Lower lobe of right lung (tissue), 2 donors: ENCODE measurements at regions not wholly inside any gene's neighbourhood (a gene's known extent, or its start where the extent isn't known, plus 50 kb on each side); places are given as distances from the start of the nearest gene placed in this dataset.

ENCODE experiments used
- ATAC-seq, 2 donors: fragments of 200-7000 bp; cut with Tn5 transposase; one replicate each; pipeline ENCODE4 v1.9.1; 2020 to 2022; ENCODE audit warnings: mild to moderate bottlenecking in 2 of 2, moderate library complexity in 2 of 2
- DNase-seq: peaks from one replicate; pipeline ENCODE4 v3.0.0-alpha.2; 2020
- H3K27ac ChIP-seq: fragments of 200-600 bp; one replicate; pipeline ENCODE4 v1.8.0; 2022
- H3K27me3 ChIP-seq: fragments of 200-600 bp; one replicate; pipeline ENCODE4 v1.8.0; 2022; ENCODE audit warnings: low read depth
- H3K36me3 ChIP-seq: fragments of 200-600 bp; one replicate; pipeline ENCODE4 v1.8.0; 2022; ENCODE audit warnings: mild to moderate bottlenecking
- H3K4me1 ChIP-seq: fragments of 200-600 bp; one replicate; pipeline ENCODE4 v1.8.0; 2022
- H3K4me3 ChIP-seq: fragments of 200-600 bp; one replicate; pipeline ENCODE4 v1.8.0; 2022; ENCODE audit warnings: mild to moderate bottlenecking
- H3K9me3 ChIP-seq: fragments of 200-600 bp; one replicate; pipeline ENCODE4 v1.8.0; 2022
- intact Hi-C: fragments of 100-400 bp; cut with DNase I; formaldehyde crosslinking; loops from one replicate; pipeline ENCODE4 v1.11.0; 2022
- TF ChIP-seq, protein P1 (sequence below): fragments of 200-600 bp; IDR thresholded peaks from one replicate; pipeline ENCODE4 v1.8.0; 2022; ENCODE audit warnings: antibody characterized with exemption, mild to moderate bottlenecking
- donor health status: DM: no; HTN: yes; CAD: no; lungs with severe emphysema.

DNA sequence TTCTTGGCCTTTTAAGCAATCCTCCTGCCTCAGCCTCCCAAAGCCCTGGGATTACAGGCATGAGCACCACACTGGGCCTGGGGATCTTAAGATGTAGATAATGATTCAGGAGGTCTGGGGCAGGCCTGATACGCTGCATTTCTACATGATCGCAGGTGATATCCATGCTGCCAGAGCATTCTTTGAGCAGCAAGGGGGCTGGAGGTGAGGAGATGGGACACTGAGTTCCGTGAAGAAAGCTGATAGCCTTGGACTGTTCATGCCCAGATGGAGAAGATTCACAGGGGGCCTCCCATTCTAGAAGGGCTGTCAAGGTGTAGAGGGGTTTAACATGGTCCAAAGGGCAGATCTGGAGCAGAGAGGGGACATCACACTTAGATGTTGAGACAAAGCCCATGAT is 480.3 kb downstream of the RPS24 start:
- DNase-seq (no peak), ATAC-seq (no peak)
- Histone ChIP-seq H3K9me3 (no peaks in the 10 kb centered on the region), H3K27me3 (no peaks in the 10 kb centered on the region), H3K36me3 (no peaks in the 10 kb centered on the region), H3K4me3 (no peak overlapping the region), H3K27ac (no peak overlapping the region), H3K4me1 (peaks cover 13% of the 10 kb centered on the region)
- intact Hi-C loops, result no loop called here
- TF ChIP-seq, protein P1, sequence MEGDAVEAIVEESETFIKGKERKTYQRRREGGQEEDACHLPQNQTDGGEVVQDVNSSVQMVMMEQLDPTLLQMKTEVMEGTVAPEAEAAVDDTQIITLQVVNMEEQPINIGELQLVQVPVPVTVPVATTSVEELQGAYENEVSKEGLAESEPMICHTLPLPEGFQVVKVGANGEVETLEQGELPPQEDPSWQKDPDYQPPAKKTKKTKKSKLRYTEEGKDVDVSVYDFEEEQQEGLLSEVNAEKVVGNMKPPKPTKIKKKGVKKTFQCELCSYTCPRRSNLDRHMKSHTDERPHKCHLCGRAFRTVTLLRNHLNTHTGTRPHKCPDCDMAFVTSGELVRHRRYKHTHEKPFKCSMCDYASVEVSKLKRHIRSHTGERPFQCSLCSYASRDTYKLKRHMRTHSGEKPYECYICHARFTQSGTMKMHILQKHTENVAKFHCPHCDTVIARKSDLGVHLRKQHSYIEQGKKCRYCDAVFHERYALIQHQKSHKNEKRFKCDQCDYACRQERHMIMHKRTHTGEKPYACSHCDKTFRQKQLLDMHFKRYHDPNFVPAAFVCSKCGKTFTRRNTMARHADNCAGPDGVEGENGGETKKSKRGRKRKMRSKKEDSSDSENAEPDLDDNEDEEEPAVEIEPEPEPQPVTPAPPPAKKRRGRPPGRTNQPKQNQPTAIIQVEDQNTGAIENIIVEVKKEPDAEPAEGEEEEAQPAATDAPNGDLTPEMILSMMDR, result no peak

- no peaks in the 10 kb centered on the region for H3K36me3 ChIP-seq
- no peak overlapping the region for H3K4me3 ChIP-seq
- no peaks in the 10 kb centered on the region for H3K9me3 ChIP-seq
- TF ChIP-seq, protein P1, result no peak
- H3K27me3 ChIP-seq, result no peaks in the 10 kb centered on the region
- H3K4me1 ChIP-seq, result peaks cover 13% of the 10 kb centered on the region
- no peak overlapping the region for H3K27ac ChIP-seq
- intact Hi-C loops, result no loop called here
- DNase-seq, result no peak
- ATAC-seq, result no peak
These were observed 480.8 kb downstream of the RPS24 start for GRCh38 chr10:78514459-78514858.

GRCh38 chr10:78515038-78515872 is 481.6 kb downstream of the RPS24 start:
- peak in 1 of 2 donors; percentile 36 for ATAC-seq
- no peaks in the 10 kb centered on the region for H3K9me3 ChIP-seq
- no peak overlapping the region for H3K4me3 ChIP-seq
- H3K27ac ChIP-seq, result peak overlapping the region; percentile 41
- DNase-seq, result no peak
- H3K27me3 ChIP-seq, result no peaks in the 10 kb centered on the region
- H3K36me3 ChIP-seq, result no peaks in the 10 kb centered on the region
- intact Hi-C loops, result no loop called here
- H3K4me1 ChIP-seq, result peaks cover 13% of the 10 kb centered on the region
- TF ChIP-seq, protein P1, result no peak

GRCh38 chr10:78515873-78516153 is 482.1 kb downstream of the RPS24 start:
- H3K27ac ChIP-seq, result no peak overlapping the region
- H3K27me3 ChIP-seq, result no peaks in the 10 kb centered on the region
- no peak for DNase-seq
- H3K4me1 ChIP-seq, result peaks cover 12% of the 10 kb centered on the region
- intact Hi-C loops, result no loop called here
- no peak overlapping the region for H3K4me3 ChIP-seq
- TF ChIP-seq, protein P1, result no peak
- no peaks in the 10 kb centered on the region for H3K9me3 ChIP-seq
- ATAC-seq, result no peak
- H3K36me3 ChIP-seq, result no peaks in the 10 kb centered on the region

GRCh38 chr10:78516236-78516635 is 482.6 kb downstream of the RPS24 start:
- H3K9me3 ChIP-seq, result no peaks in the 10 kb centered on the region
- H3K4me1 ChIP-seq, result peaks cover 8% of the 10 kb centered on the region
- no peak overlapping the region for H3K4me3 ChIP-seq
- intact Hi-C loops, result no loop called here
- TF ChIP-seq, protein P1, result no peak
- DNase-seq (no peak), ATAC-seq (no peak)
- no peak overlapping the region for H3K27ac ChIP-seq
- no peaks in the 10 kb centered on the region for H3K27me3 ChIP-seq
- H3K36me3 ChIP-seq, result no peaks in the 10 kb centered on the region
